Left lobe of liver (tissue), 2 donors: ENCODE measurements at regions not wholly inside any gene's neighbourhood (a gene's known extent, or its start where the extent isn't known, plus 50 kb on each side); places are given as distances from the start of the nearest gene placed in this dataset.
"Not testable (repeated sequence)": the region's sequence is repeated elsewhere in the genome, so short reads cannot be mapped to it uniquely, and the experiment has no call there.

Experiments
- ATAC-seq: fragments of 200-7000 bp; cut with Tn5 transposase; one replicate; pipeline ENCODE4 v1.9.1; 2020; ENCODE audit warnings: mild to moderate bottlenecking, moderate library complexity
- DNase-seq: peaks from one replicate; pipeline ENCODE4 v3.0.0-alpha.2; 2020; ENCODE audit warnings: low spot score
- donor health status: DM: no; HTN: no; CAD: no; lungs with moderate emphysema.
- donor health status: DM: no; HTN: yes; CAD: no.

GRCh38 chr16:21334188-21335146 is 56.4 kb upstream of the CRYM start:
- not testable (repeated sequence) for DNase-seq, ATAC-seq

- DNase-seq: not testable (repeated sequence)
Measured at GRCh38 chr16:21333683-21334082, 55.6 kb upstream of the CRYM start.

More at GRCh38 chr16:21333683-21334082, 55.6 kb upstream of the CRYM start:
- not testable (repeated sequence) for ATAC-seq
